ENCODE measurements at regions not wholly inside any gene's neighbourhood (a gene's known extent, or its start where the extent isn't known, plus 50 kb on each side); places are given as distances from the start of the nearest gene placed in this dataset.

DNA sequence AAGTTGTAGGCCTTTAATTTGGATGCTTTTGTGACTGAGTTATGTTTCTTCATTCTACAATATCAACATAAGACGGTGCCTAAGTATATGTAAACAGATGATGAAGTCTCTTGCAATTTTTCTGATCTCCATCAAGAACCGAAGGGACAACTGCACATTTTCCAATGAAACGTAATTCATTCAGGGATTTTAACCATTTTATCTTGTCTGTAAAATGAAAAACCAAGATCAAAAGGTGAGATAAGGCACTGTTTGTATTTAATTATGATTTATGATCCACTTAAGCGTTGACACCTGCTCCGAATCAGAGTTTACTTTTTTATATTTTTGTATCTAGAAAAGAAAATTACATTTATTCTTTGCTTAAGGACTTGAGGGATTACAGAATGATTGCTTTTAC lies 556.8 kb upstream of the ARGLU1 start:
- TF ChIP-seq POLR2A (IDR thresholded peaks at IDR 0.05; ENCODE audit: low read depth) (no peak), POLR2AphosphoS5 (IDR thresholded peaks at IDR 0.05) (no peak), EP300 (IDR thresholded peaks at IDR 0.05) (no peak)
- TF ChIP-seq, protein P1, sequence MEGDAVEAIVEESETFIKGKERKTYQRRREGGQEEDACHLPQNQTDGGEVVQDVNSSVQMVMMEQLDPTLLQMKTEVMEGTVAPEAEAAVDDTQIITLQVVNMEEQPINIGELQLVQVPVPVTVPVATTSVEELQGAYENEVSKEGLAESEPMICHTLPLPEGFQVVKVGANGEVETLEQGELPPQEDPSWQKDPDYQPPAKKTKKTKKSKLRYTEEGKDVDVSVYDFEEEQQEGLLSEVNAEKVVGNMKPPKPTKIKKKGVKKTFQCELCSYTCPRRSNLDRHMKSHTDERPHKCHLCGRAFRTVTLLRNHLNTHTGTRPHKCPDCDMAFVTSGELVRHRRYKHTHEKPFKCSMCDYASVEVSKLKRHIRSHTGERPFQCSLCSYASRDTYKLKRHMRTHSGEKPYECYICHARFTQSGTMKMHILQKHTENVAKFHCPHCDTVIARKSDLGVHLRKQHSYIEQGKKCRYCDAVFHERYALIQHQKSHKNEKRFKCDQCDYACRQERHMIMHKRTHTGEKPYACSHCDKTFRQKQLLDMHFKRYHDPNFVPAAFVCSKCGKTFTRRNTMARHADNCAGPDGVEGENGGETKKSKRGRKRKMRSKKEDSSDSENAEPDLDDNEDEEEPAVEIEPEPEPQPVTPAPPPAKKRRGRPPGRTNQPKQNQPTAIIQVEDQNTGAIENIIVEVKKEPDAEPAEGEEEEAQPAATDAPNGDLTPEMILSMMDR (IDR thresholded peaks at IDR 0.05) = no peak
